ENCODE measurements at regions not wholly inside any gene's neighbourhood (a gene's known extent, or its start where the extent isn't known, plus 50 kb on each side); places are given as distances from the start of the nearest gene placed in this dataset.

- no peak for DNase-seq
- Histone ChIP-seq H3K27me3 (no peaks in the 10 kb centered on the region), H3K36me3 (ENCODE audit: low read depth, missing control alignments) (no peaks in the 10 kb centered on the region), H3K27ac (no peak overlapping the region), H3K4me1 (no peaks in the 10 kb centered on the region), H3K4me3 (no peak overlapping the region), H3K9me3 (no peaks in the 10 kb centered on the region)
- 85 to 98% methylated on average over 1 of the region's 1 CpG for WGBS, 2 donors
- no peak for TF ChIP-seq POLR2A (IDR thresholded peaks at IDR 0.05)
- TF ChIP-seq, protein P1, sequence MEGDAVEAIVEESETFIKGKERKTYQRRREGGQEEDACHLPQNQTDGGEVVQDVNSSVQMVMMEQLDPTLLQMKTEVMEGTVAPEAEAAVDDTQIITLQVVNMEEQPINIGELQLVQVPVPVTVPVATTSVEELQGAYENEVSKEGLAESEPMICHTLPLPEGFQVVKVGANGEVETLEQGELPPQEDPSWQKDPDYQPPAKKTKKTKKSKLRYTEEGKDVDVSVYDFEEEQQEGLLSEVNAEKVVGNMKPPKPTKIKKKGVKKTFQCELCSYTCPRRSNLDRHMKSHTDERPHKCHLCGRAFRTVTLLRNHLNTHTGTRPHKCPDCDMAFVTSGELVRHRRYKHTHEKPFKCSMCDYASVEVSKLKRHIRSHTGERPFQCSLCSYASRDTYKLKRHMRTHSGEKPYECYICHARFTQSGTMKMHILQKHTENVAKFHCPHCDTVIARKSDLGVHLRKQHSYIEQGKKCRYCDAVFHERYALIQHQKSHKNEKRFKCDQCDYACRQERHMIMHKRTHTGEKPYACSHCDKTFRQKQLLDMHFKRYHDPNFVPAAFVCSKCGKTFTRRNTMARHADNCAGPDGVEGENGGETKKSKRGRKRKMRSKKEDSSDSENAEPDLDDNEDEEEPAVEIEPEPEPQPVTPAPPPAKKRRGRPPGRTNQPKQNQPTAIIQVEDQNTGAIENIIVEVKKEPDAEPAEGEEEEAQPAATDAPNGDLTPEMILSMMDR (IDR thresholded peaks at IDR 0.05), result no peak
- intact Hi-C loops (cut with DNase I; ENCODE audit: low total_unique reads), result no loop called here
Measured at GRCh38 chr4:81971061-81971460, 402.7 kb downstream of the HNRNPD start.

- no peaks in the 10 kb centered on the region for H3K9me3 ChIP-seq
- no peaks in the 10 kb centered on the region for H3K27me3 ChIP-seq
- H3K27ac ChIP-seq, result no peak overlapping the region
- H3K4me3 ChIP-seq, result no peak overlapping the region
- no peaks in the 10 kb centered on the region for H3K4me1 ChIP-seq
- 97 to 100% methylated on average over 1 of the region's 1 CpG for WGBS, 2 donors
- DNase-seq, result no peak
- intact Hi-C loops (cut with DNase I; ENCODE audit: low total_unique reads), result no loop called here
- H3K36me3 ChIP-seq (ENCODE audit: low read depth, missing control alignments), result no peaks in the 10 kb centered on the region
- TF ChIP-seq, protein P1 (IDR thresholded peaks at IDR 0.05), result no peak
- no peak for TF ChIP-seq POLR2A (IDR thresholded peaks at IDR 0.05)
Measured at GRCh38 chr4:81970454-81970853, 403.3 kb downstream of the HNRNPD start.

DNA sequence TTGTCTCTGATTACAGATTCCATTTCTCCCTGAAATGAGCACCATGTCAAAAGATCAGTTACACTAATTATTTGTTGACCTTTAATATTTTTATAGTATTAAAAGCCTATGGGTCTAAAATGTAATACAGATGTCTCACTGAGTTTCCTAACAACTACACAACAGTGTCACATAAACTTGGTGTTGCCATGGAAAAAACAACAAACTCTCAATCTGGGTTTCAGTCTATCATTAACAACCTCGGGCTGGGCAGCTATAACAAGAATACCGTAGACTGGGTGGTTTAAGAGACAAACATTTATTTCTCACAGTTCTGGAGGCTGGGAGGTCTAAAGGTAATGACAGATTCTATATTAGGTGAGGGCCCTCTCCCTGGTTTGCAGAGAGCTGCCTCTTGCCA is 407.1 kb downstream of the HNRNPD start:
- Histone ChIP-seq H3K4me3 (no peak overlapping the region), H3K9me3 (no peaks in the 10 kb centered on the region), H3K27ac (no peak overlapping the region), H3K27me3 (no peaks in the 10 kb centered on the region), H3K36me3 (ENCODE audit: low read depth, missing control alignments) (no peaks in the 10 kb centered on the region), H3K4me1 (no peaks in the 10 kb centered on the region)
- WGBS, 2 donors, result 63 to 74% methylated on average over 2 of the region's 2 CpGs
- DNase-seq, result no peak
- no peak for TF ChIP-seq POLR2A (IDR thresholded peaks at IDR 0.05)
- TF ChIP-seq, protein P1 (IDR thresholded peaks at IDR 0.05), result no peak
- intact Hi-C loops (cut with DNase I; ENCODE audit: low total_unique reads), result no loop called here

DNA sequence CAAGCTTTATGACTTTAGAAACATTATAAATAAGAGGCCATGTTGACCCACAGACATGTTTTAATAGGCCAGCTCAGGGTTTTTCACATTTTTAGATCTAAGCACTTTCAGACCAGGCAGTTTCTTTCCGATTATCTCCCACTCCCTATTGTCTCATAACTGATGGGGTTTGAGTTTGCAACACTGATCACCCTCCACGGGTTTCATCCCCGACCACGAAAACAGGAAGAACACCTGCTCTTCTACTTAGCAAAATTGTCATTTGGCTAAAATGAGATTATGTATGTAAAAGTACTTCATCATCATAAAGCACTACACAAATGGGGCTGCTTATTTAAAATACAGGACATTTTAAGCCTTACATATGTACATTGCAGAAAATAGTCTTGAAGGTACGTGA is 407.9 kb downstream of the HNRNPD start:
- 76 to 85% methylated on average over 5 of the region's 5 CpGs for WGBS, 2 donors
- Histone ChIP-seq H3K27ac (no peak overlapping the region), H3K4me1 (no peaks in the 10 kb centered on the region), H3K36me3 (ENCODE audit: low read depth, missing control alignments) (no peaks in the 10 kb centered on the region), H3K4me3 (no peak overlapping the region), H3K27me3 (no peaks in the 10 kb centered on the region), H3K9me3 (no peaks in the 10 kb centered on the region)
- no peak for DNase-seq
- intact Hi-C loops (cut with DNase I; ENCODE audit: low total_unique reads), result no loop called here
- TF ChIP-seq, protein P1 (IDR thresholded peaks at IDR 0.05), result no peak
- TF ChIP-seq POLR2A (IDR thresholded peaks at IDR 0.05), result no peak

- DNase-seq, result no peak
- TF ChIP-seq, protein P1 (IDR thresholded peaks at IDR 0.05), result no peak
- TF ChIP-seq POLR2A (IDR thresholded peaks at IDR 0.05), result no peak
- WGBS, 2 donors, result 71 to 88% methylated on average over 1 of the region's 1 CpG
- H3K36me3 ChIP-seq (ENCODE audit: low read depth, missing control alignments), result no peaks in the 10 kb centered on the region
- H3K4me1 ChIP-seq, result no peaks in the 10 kb centered on the region
- no peak overlapping the region for H3K4me3 ChIP-seq
- no peaks in the 10 kb centered on the region for H3K27me3 ChIP-seq
- no peak overlapping the region for H3K27ac ChIP-seq
- no peaks in the 10 kb centered on the region for H3K9me3 ChIP-seq
- intact Hi-C loops (cut with DNase I; ENCODE audit: low total_unique reads), result no loop called here
Measured at GRCh38 chr4:81965454-81965853, 408.3 kb downstream of the HNRNPD start.
